ENCODE measurements at regions not wholly inside any gene's neighbourhood (a gene's known extent, or its start where the extent isn't known, plus 50 kb on each side); places are given as distances from the start of the nearest gene placed in this dataset.

GRCh38 chr2:222355860-222356259 is 57.1 kb upstream of the PAX3 start:
- no peak for TF ChIP-seq ZNF280C (tag by site-specific recombination; IDR thresholded peaks at IDR 0.05)
- no peak for TF ChIP-seq TSHZ1 (tag by site-specific recombination; IDR thresholded peaks at IDR 0.05; ENCODE audit: borderline replicate concordance)
- TF ChIP-seq PRDM10 (tag by site-specific recombination; IDR thresholded peaks at IDR 0.05) = no peak
- POLR2A ChIA-PET = no interaction called here
- CTCF ChIA-PET = no interaction called here
- H3K27ac ChIP-seq (ENCODE audit: extremely low read depth, low read depth, low read length) = no peak overlapping the region
- H3K9me3 ChIP-seq (ENCODE audit: control insufficient read depth, insufficient read depth, low read depth, low read length) = no peaks in the 10 kb centered on the region
- no peaks in the 10 kb centered on the region for H3K4me1 ChIP-seq (ENCODE audit: control insufficient read depth, insufficient read depth, low read length)
- no peak overlapping the region for H3K4me3 ChIP-seq (ENCODE audit: low read depth, low read length)
- H3K36me3 ChIP-seq (ENCODE audit: control insufficient read depth in 2 of 2, insufficient read depth in 1 of 2, low read length in 2 of 2) = no peaks in the 10 kb centered on the region

GRCh38 chr2:222357930-222358329 is 59.1 kb upstream of the PAX3 start:
- H3K27ac ChIP-seq (ENCODE audit: extremely low read depth, low read depth, low read length) = no peak overlapping the region
- POLR2A ChIA-PET = no interaction called here
- H3K36me3 ChIP-seq (ENCODE audit: control insufficient read depth in 2 of 2, insufficient read depth in 1 of 2, low read length in 2 of 2) = no peaks in the 10 kb centered on the region
- CTCF ChIA-PET = no interaction called here
- TF ChIP-seq SCRT1 (tag by site-specific recombination; IDR thresholded peaks at IDR 0.05; ENCODE audit: borderline replicate concordance) (no peak), ZNF24 (tag by site-specific recombination; IDR thresholded peaks at IDR 0.05) (no peak), ZNF785 (tag by site-specific recombination; IDR thresholded peaks at IDR 0.05) (no peak), ZNF560 (tag by site-specific recombination; IDR thresholded peaks at IDR 0.05; ENCODE audit: borderline replicate concordance) (no peak)
- no peaks in the 10 kb centered on the region for H3K4me1 ChIP-seq (ENCODE audit: control insufficient read depth, insufficient read depth, low read length)
- no peaks in the 10 kb centered on the region for H3K9me3 ChIP-seq (ENCODE audit: control insufficient read depth, insufficient read depth, low read depth, low read length)
- H3K4me3 ChIP-seq (ENCODE audit: low read depth, low read length) = no peak overlapping the region

GRCh38 chr2:222358876-222359275 is 60.1 kb upstream of the PAX3 start:
- CTCF ChIA-PET = no interaction called here
- Histone ChIP-seq H3K9me3 (ENCODE audit: control insufficient read depth, insufficient read depth, low read depth, low read length) (no peaks in the 10 kb centered on the region), H3K36me3 (ENCODE audit: control insufficient read depth in 2 of 2, insufficient read depth in 1 of 2, low read length in 2 of 2) (no peaks in the 10 kb centered on the region), H3K4me3 (ENCODE audit: low read depth, low read length) (no peak overlapping the region), H3K4me1 (ENCODE audit: control insufficient read depth, insufficient read depth, low read length) (no peaks in the 10 kb centered on the region), H3K27ac (ENCODE audit: extremely low read depth, low read depth, low read length) (no peak overlapping the region)
- POLR2A ChIA-PET = no interaction called here
- TF ChIP-seq ZNF239 (tag by site-specific recombination; IDR thresholded peaks at IDR 0.05) (no peak), ZNF266 (tag by site-specific recombination; IDR thresholded peaks at IDR 0.05; ENCODE audit: low read depth) (no peak), GLIS1 (tag by site-specific recombination; IDR thresholded peaks at IDR 0.05) (no peak), KLF16 (tag by site-specific recombination; IDR thresholded peaks at IDR 0.05) (no peak), ZSCAN5A (tag by site-specific recombination; IDR thresholded peaks at IDR 0.05) (no peak), ZNF112 (tag by site-specific recombination; IDR thresholded peaks at IDR 0.05) (no peak), ZNF175 (tag by site-specific recombination; IDR thresholded peaks at IDR 0.05) (no peak), ZNF792 (tag by site-specific recombination; IDR thresholded peaks at IDR 0.05) (no peak), INSM2 (tag by site-specific recombination; IDR thresholded peaks at IDR 0.05) (no peak), ZNF10 (tag by site-specific recombination; IDR thresholded peaks at IDR 0.05) (no peak), ZNF600 (tag by site-specific recombination; IDR thresholded peaks at IDR 0.05) (no peak), ZBTB26 (tag by site-specific recombination; optimal IDR thresholded peaks at IDR 0.05) (no peak)

All from HEK293 (cell line).